ENCODE measurements at regions not wholly inside any gene's neighbourhood (a gene's known extent, or its start where the extent isn't known, plus 50 kb on each side); places are given as distances from the start of the nearest gene placed in this dataset.

- H3K36me3 ChIP-seq (ENCODE audit: control insufficient read depth, low read depth, low read length), result no peaks in the 10 kb centered on the region
- H3K4me1 ChIP-seq (ENCODE audit: control insufficient read depth, low read depth, low read length), result no peaks in the 10 kb centered on the region
- H3K9ac ChIP-seq (ENCODE audit: low read length), result no peak overlapping the region
- peaks cover 31% of the 10 kb centered on the region for H3K27me3 ChIP-seq (ENCODE audit: control insufficient read depth, insufficient read depth, low read length)
- H3K4me3 ChIP-seq (ENCODE audit: low read length), result no peak overlapping the region
- no peak overlapping the region for H3K27ac ChIP-seq (ENCODE audit: low read length)
- H3K9me3 ChIP-seq (ENCODE audit: control insufficient read depth, low read depth, low read length), result no peaks in the 10 kb centered on the region
Observed at GRCh38 chr12:130053651-130054069, 108.6 kb upstream of the FZD10 start.

- Histone ChIP-seq H3K9me3 (ENCODE audit: control insufficient read depth, low read depth, low read length) (no peaks in the 10 kb centered on the region), H3K4me3 (ENCODE audit: low read length) (no peak overlapping the region), H3K27ac (ENCODE audit: low read length) (no peak overlapping the region), H3K27me3 (ENCODE audit: control insufficient read depth, insufficient read depth, low read length) (peaks cover 23% of the 10 kb centered on the region), H3K36me3 (ENCODE audit: control insufficient read depth, low read depth, low read length) (no peaks in the 10 kb centered on the region), H3K9ac (ENCODE audit: low read length) (no peak overlapping the region), H3K4me1 (ENCODE audit: control insufficient read depth, low read depth, low read length) (no peaks in the 10 kb centered on the region)
Observed at GRCh38 chr12:130054803-130055202, 107.5 kb upstream of the FZD10 start.

- Histone ChIP-seq H3K4me1 (ENCODE audit: control insufficient read depth, low read depth, low read length) (no peaks in the 10 kb centered on the region), H3K36me3 (ENCODE audit: control insufficient read depth, low read depth, low read length) (no peaks in the 10 kb centered on the region), H3K9ac (ENCODE audit: low read length) (no peak overlapping the region), H3K9me3 (ENCODE audit: control insufficient read depth, low read depth, low read length) (no peaks in the 10 kb centered on the region), H3K27me3 (ENCODE audit: control insufficient read depth, insufficient read depth, low read length) (no peaks in the 10 kb centered on the region), H3K4me3 (ENCODE audit: low read length) (no peak overlapping the region), H3K27ac (ENCODE audit: low read length) (no peak overlapping the region)
Observed at GRCh38 chr12:130058926-130059472, 103.3 kb upstream of the FZD10 start.

GRCh38 chr12:130063866-130064265 is 98.4 kb upstream of the FZD10 start:
- no peak overlapping the region for H3K4me3 ChIP-seq (ENCODE audit: low read length)
- H3K9me3 ChIP-seq (ENCODE audit: control insufficient read depth, low read depth, low read length), result no peaks in the 10 kb centered on the region
- no peaks in the 10 kb centered on the region for H3K36me3 ChIP-seq (ENCODE audit: control insufficient read depth, low read depth, low read length)
- H3K9ac ChIP-seq (ENCODE audit: low read length), result no peak overlapping the region
- no peaks in the 10 kb centered on the region for H3K27me3 ChIP-seq (ENCODE audit: control insufficient read depth, insufficient read depth, low read length)
- H3K4me1 ChIP-seq (ENCODE audit: control insufficient read depth, low read depth, low read length), result no peaks in the 10 kb centered on the region
- H3K27ac ChIP-seq (ENCODE audit: low read length), result no peak overlapping the region

GRCh38 chr12:130064999-130065398 is 97.3 kb upstream of the FZD10 start:
- Histone ChIP-seq H3K4me1 (ENCODE audit: control insufficient read depth, low read depth, low read length) (no peaks in the 10 kb centered on the region), H3K9me3 (ENCODE audit: control insufficient read depth, low read depth, low read length) (no peaks in the 10 kb centered on the region), H3K27ac (ENCODE audit: low read length) (no peak overlapping the region), H3K4me3 (ENCODE audit: low read length) (no peak overlapping the region), H3K9ac (ENCODE audit: low read length) (no peak overlapping the region), H3K36me3 (ENCODE audit: control insufficient read depth, low read depth, low read length) (no peaks in the 10 kb centered on the region), H3K27me3 (ENCODE audit: control insufficient read depth, insufficient read depth, low read length) (no peaks in the 10 kb centered on the region)

GRCh38 chr12:130066742-130067141 is 95.5 kb upstream of the FZD10 start:
- Histone ChIP-seq H3K4me1 (ENCODE audit: control insufficient read depth, low read depth, low read length) (no peaks in the 10 kb centered on the region), H3K27ac (ENCODE audit: low read length) (no peak overlapping the region), H3K4me3 (ENCODE audit: low read length) (no peak overlapping the region), H3K9ac (ENCODE audit: low read length) (no peak overlapping the region), H3K9me3 (ENCODE audit: control insufficient read depth, low read depth, low read length) (no peaks in the 10 kb centered on the region), H3K36me3 (ENCODE audit: control insufficient read depth, low read depth, low read length) (no peaks in the 10 kb centered on the region), H3K27me3 (ENCODE audit: control insufficient read depth, insufficient read depth, low read length) (no peaks in the 10 kb centered on the region)

GRCh38 chr12:130068741-130069140 is 93.5 kb upstream of the FZD10 start:
- Histone ChIP-seq H3K27me3 (ENCODE audit: control insufficient read depth, insufficient read depth, low read length) (no peaks in the 10 kb centered on the region), H3K4me1 (ENCODE audit: control insufficient read depth, low read depth, low read length) (no peaks in the 10 kb centered on the region), H3K36me3 (ENCODE audit: control insufficient read depth, low read depth, low read length) (no peaks in the 10 kb centered on the region), H3K9me3 (ENCODE audit: control insufficient read depth, low read depth, low read length) (no peaks in the 10 kb centered on the region), H3K9ac (ENCODE audit: low read length) (no peak overlapping the region), H3K4me3 (ENCODE audit: low read length) (no peak overlapping the region), H3K27ac (ENCODE audit: low read length) (no peak overlapping the region)

- H3K4me3 ChIP-seq (ENCODE audit: low read length), result no peak overlapping the region
- no peaks in the 10 kb centered on the region for H3K27me3 ChIP-seq (ENCODE audit: control insufficient read depth, insufficient read depth, low read length)
- no peaks in the 10 kb centered on the region for H3K36me3 ChIP-seq (ENCODE audit: control insufficient read depth, low read depth, low read length)
- H3K9me3 ChIP-seq (ENCODE audit: control insufficient read depth, low read depth, low read length), result no peaks in the 10 kb centered on the region
- no peaks in the 10 kb centered on the region for H3K4me1 ChIP-seq (ENCODE audit: control insufficient read depth, low read depth, low read length)
- H3K9ac ChIP-seq (ENCODE audit: low read length), result no peak overlapping the region
- H3K27ac ChIP-seq (ENCODE audit: low read length), result no peak overlapping the region
Observed at GRCh38 chr12:130070126-130070611, 92.1 kb upstream of the FZD10 start.

GRCh38 chr12:130073721-130074120 is 88.5 kb upstream of the FZD10 start:
- no peaks in the 10 kb centered on the region for H3K27me3 ChIP-seq (ENCODE audit: control insufficient read depth, insufficient read depth, low read length)
- no peak overlapping the region for H3K9ac ChIP-seq (ENCODE audit: low read length)
- no peak overlapping the region for H3K27ac ChIP-seq (ENCODE audit: low read length)
- peaks cover 8% of the 10 kb centered on the region for H3K4me1 ChIP-seq (ENCODE audit: control insufficient read depth, low read depth, low read length)
- no peak overlapping the region for H3K4me3 ChIP-seq (ENCODE audit: low read length)
- no peaks in the 10 kb centered on the region for H3K9me3 ChIP-seq (ENCODE audit: control insufficient read depth, low read depth, low read length)
- no peaks in the 10 kb centered on the region for H3K36me3 ChIP-seq (ENCODE audit: control insufficient read depth, low read depth, low read length)

- Histone ChIP-seq H3K4me1 (ENCODE audit: control insufficient read depth, low read depth, low read length) (peaks cover 8% of the 10 kb centered on the region), H3K9me3 (ENCODE audit: control insufficient read depth, low read depth, low read length) (no peaks in the 10 kb centered on the region), H3K27ac (ENCODE audit: low read length) (no peak overlapping the region), H3K4me3 (ENCODE audit: low read length) (no peak overlapping the region), H3K27me3 (ENCODE audit: control insufficient read depth, insufficient read depth, low read length) (no peaks in the 10 kb centered on the region), H3K9ac (ENCODE audit: low read length) (no peak overlapping the region), H3K36me3 (ENCODE audit: control insufficient read depth, low read depth, low read length) (no peaks in the 10 kb centered on the region)
Observed at GRCh38 chr12:130074661-130075406, 87.4 kb upstream of the FZD10 start.

- H3K36me3 ChIP-seq (ENCODE audit: control insufficient read depth, low read depth, low read length), result no peaks in the 10 kb centered on the region
- H3K4me3 ChIP-seq (ENCODE audit: low read length), result peak overlapping the region; percentile 8
- no peaks in the 10 kb centered on the region for H3K9me3 ChIP-seq (ENCODE audit: control insufficient read depth, low read depth, low read length)
- peaks cover 8% of the 10 kb centered on the region for H3K4me1 ChIP-seq (ENCODE audit: control insufficient read depth, low read depth, low read length)
- no peak overlapping the region for H3K27ac ChIP-seq (ENCODE audit: low read length)
- no peaks in the 10 kb centered on the region for H3K27me3 ChIP-seq (ENCODE audit: control insufficient read depth, insufficient read depth, low read length)
- no peak overlapping the region for H3K9ac ChIP-seq (ENCODE audit: low read length)
Observed at GRCh38 chr12:130075497-130076076, 86.7 kb upstream of the FZD10 start.

GRCh38 chr12:130076126-130076525 is 86.1 kb upstream of the FZD10 start:
- H3K4me3 ChIP-seq (ENCODE audit: low read length), result no peak overlapping the region
- H3K27ac ChIP-seq (ENCODE audit: low read length), result no peak overlapping the region
- H3K36me3 ChIP-seq (ENCODE audit: control insufficient read depth, low read depth, low read length), result no peaks in the 10 kb centered on the region
- H3K4me1 ChIP-seq (ENCODE audit: control insufficient read depth, low read depth, low read length), result peaks cover 8% of the 10 kb centered on the region
- no peak overlapping the region for H3K9ac ChIP-seq (ENCODE audit: low read length)
- no peaks in the 10 kb centered on the region for H3K27me3 ChIP-seq (ENCODE audit: control insufficient read depth, insufficient read depth, low read length)
- H3K9me3 ChIP-seq (ENCODE audit: control insufficient read depth, low read depth, low read length), result no peaks in the 10 kb centered on the region
